OCI-LY7 (cell line): ENCODE measurements at regions not wholly inside any gene's neighbourhood (a gene's known extent, or its start where the extent isn't known, plus 50 kb on each side); places are given as distances from the start of the nearest gene placed in this dataset.

ENCODE experiments used
- CTCF ChIP-seq: fragments of 200-600 bp; sonication (generic); conservative IDR thresholded peaks from 2 replicates; pipeline ENCODE4 v1.5.1; 2014; ENCODE audit warnings: mild to moderate bottlenecking, antibody characterized with exemption, low read length, moderate library complexity, mixed read lengths
- EZH2phosphoT487 ChIP-seq: fragments of 200-600 bp; sonication (generic); IDR thresholded peaks from 2 replicates; pipeline ENCODE4 v1.6.1; 2018; ENCODE audit warnings: low read depth, borderline replicate concordance, mild to moderate bottlenecking, mixed run types, antibody characterized with exemption, low read length, moderate library complexity, mixed read lengths

GRCh38 chr12:34275129-34275528, 252.8 kb downstream of the ALG10 start:
- TF ChIP-seq CTCF (no peak), EZH2phosphoT487 (no peak)
